Activated CD4-positive, alpha-beta T cell treated with anti-CD3 and anti-CD28 coated beads, Interleukin-2, amount 50 U/mL, for 4 hours (primary cell): ENCODE measurements at regions not wholly inside any gene's neighbourhood (a gene's known extent, or its start where the extent isn't known, plus 50 kb on each side); places are given as distances from the start of the nearest gene placed in this dataset.
"Not testable (repeated sequence)": the region's sequence is repeated elsewhere in the genome, so short reads cannot be mapped to it uniquely, and the experiment has no call there.

Source experiments
- DNase-seq, 2 experiments: peaks; one replicate each; pipeline ENCODE4 v3.0.0-alpha.2; 2020

- no peak for DNase-seq
These were observed 560.8 kb upstream of the TBL1XR1 start for GRCh38 chr3:177758126-177758525.

GRCh38 chr3:177760803-177761202 is 563.5 kb upstream of the TBL1XR1 start:
- no peak for DNase-seq

GRCh38 chr3:177764377-177764912 is 567.2 kb upstream of the TBL1XR1 start:
- no peak for DNase-seq

GRCh38 chr3:177764933-177765332 is 567.7 kb upstream of the TBL1XR1 start:
- no peak for DNase-seq

GRCh38 chr3:177770383-177771230 is 573.3 kb upstream of the TBL1XR1 start:
- no peak for DNase-seq

GRCh38 chr3:177771780-177772179 is 574.5 kb upstream of the TBL1XR1 start:
- no peak for DNase-seq

- DNase-seq, result no peak
These were observed 575.8 kb upstream of the TBL1XR1 start for GRCh38 chr3:177772908-177773557.

GRCh38 chr3:177773717-177774116 is 576.4 kb upstream of the TBL1XR1 start:
- DNase-seq, result no peak

GRCh38 chr3:177776661-177777101 is 579.4 kb upstream of the TBL1XR1 start:
- DNase-seq, result no peak

- peak; percentile 25 to 28 for DNase-seq
These were observed 580.4 kb upstream of the TBL1XR1 start for GRCh38 chr3:177777699-177778098.

- DNase-seq, result no peak
These were observed 581.4 kb upstream of the TBL1XR1 start for GRCh38 chr3:177778633-177779032.

- DNase-seq, result no peak
These were observed 584.4 kb upstream of the TBL1XR1 start for GRCh38 chr3:177781686-177782161.

GRCh38 chr3:177783338-177783737 is 586.1 kb upstream of the TBL1XR1 start:
- DNase-seq, result no peak

GRCh38 chr3:177783767-177784166 is 586.5 kb upstream of the TBL1XR1 start:
- no peak for DNase-seq

- no peak for DNase-seq
These were observed 590.2 kb upstream of the TBL1XR1 start for GRCh38 chr3:177787279-177788041.

GRCh38 chr3:177789500-177789899 is 592.2 kb upstream of the TBL1XR1 start:
- DNase-seq, result no peak

- no peak for DNase-seq
These were observed 595.2 kb upstream of the TBL1XR1 start for GRCh38 chr3:177792311-177793030.

- no peak for DNase-seq
These were observed 596.2 kb upstream of the TBL1XR1 start for GRCh38 chr3:177793451-177793850.

GRCh38 chr3:177795216-177795615 is 597.9 kb upstream of the TBL1XR1 start:
- no peak for DNase-seq

- no peak for DNase-seq
These were observed 598.6 kb upstream of the TBL1XR1 start for GRCh38 chr3:177795859-177796258.

GRCh38 chr3:177800147-177800546 is 602.9 kb upstream of the TBL1XR1 start:
- DNase-seq, result not testable (repeated sequence)

GRCh38 chr3:177800561-177800960 is 603.3 kb upstream of the TBL1XR1 start:
- DNase-seq, result no peak
